ENCODE measurements at regions not wholly inside any gene's neighbourhood (a gene's known extent, or its start where the extent isn't known, plus 50 kb on each side); places are given as distances from the start of the nearest gene placed in this dataset.
A peak's percentile ranks its signal among the peaks of the same experiment; 100 is the strongest.

- peak; percentile 62 for ATAC-seq (ENCODE audit: low FRiP score)
- DNase-seq (ENCODE audit: low spot score): peak; percentile 25
These were observed 68.5 kb downstream of the TMCO5A start for GRCh38 chr15:38002883-38003477.

GRCh38 chr15:38004218-38004861 lies 69.9 kb downstream of the TMCO5A start:
- TF ChIP-seq CTCF (IDR thresholded peaks at IDR 0.05): no peak
- no peak for ATAC-seq (ENCODE audit: low FRiP score)
- DNase-seq (ENCODE audit: low spot score): no peak

More at GRCh38 chr15:38002883-38003477, 68.5 kb downstream of the TMCO5A start:
- TF ChIP-seq CTCF (IDR thresholded peaks at IDR 0.05): no peak

DNA sequence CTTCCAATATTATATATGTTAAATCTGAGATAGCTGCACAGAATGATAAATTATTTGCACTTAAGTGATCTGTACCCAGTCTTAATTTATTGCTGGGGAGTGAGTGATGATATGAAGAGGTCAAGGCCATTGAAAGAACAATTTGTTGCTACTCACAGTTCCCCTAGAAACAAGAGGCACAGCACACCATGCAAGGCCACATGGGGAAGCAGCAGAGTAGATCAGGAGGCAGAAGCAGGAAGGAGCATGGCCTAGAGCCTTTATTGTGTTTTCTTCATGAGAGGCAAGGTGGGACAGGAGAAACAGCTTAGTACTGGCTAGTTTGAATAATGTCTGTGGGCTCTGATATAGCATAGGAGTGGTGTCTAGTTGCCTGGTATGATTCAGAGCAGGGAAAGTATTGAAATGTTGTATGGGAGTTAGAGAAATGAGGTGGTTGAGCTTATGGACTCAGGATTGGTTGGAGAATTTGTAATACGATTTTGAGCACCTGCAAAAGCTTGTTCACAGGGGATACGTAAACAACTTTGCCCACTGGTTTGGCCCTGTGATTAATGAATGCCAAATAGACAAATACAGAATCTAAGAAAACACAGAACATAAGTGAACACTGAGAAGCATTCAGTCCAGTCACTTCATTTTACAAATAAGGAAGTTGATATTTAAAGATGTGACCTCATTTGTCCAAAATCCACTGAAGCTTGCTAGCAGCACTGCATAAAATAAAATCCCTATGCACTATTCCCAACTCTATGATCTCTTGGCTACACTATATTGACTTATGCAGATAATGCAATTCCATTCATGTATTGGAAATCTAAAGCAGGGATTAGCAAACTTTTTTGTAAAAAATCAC lies 71.7 kb downstream of the TMCO5A start:
- no peak for TF ChIP-seq CTCF (IDR thresholded peaks at IDR 0.05)
- ATAC-seq (ENCODE audit: low FRiP score) (no peak), DNase-seq (ENCODE audit: low spot score) (no peak)

GRCh38 chr15:38010395-38010794 lies 76.0 kb downstream of the TMCO5A start:
- TF ChIP-seq CTCF (IDR thresholded peaks at IDR 0.05): no peak
- ATAC-seq (ENCODE audit: low FRiP score) (no peak), DNase-seq (ENCODE audit: low spot score) (no peak)

- no peak for TF ChIP-seq CTCF (IDR thresholded peaks at IDR 0.05)
- ATAC-seq (ENCODE audit: low FRiP score) (no peak), DNase-seq (ENCODE audit: low spot score) (no peak)
These were observed 78.5 kb downstream of the TMCO5A start for GRCh38 chr15:38012894-38013293.

DNA sequence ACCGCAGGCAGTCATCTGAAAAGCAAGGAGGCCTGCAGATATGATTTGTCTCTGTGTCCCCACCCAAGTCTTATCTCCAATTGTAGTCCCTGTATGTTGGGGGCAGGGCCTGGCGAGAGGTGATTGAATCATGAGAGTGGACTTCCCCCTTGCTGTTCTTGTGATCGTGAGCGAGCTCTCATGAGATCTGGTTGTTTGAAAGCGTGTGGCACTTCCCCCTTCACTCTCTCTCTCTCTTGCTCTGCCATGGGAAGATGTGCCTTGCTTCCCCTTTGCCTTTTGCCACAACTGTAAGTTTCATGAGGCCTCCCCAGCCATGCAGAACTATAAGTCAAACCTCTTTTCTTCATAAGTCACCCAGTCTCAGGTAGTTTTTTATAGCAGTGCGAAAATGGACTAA lies 83.3 kb downstream of the TMCO5A start:
- ATAC-seq (ENCODE audit: low FRiP score): no peak
- no peak for TF ChIP-seq CTCF (IDR thresholded peaks at IDR 0.05)
- DNase-seq (ENCODE audit: low spot score): no peak

All from omental fat pad (tissue), 3 donors.